ENCODE measurements at regions not wholly inside any gene's neighbourhood (a gene's known extent, or its start where the extent isn't known, plus 50 kb on each side); places are given as distances from the start of the nearest gene placed in this dataset.
"Not testable (repeated sequence)": the region's sequence is repeated elsewhere in the genome, so short reads cannot be mapped to it uniquely, and the experiment has no call there.

GRCh38 chr10:9334270-9334669 lies 1279.8 kb downstream of the GATA3 start:
- no peak for DNase-seq

- DNase-seq = no peak
Measured at GRCh38 chr10:9339716-9340115, 1285.2 kb downstream of the GATA3 start.

DNA sequence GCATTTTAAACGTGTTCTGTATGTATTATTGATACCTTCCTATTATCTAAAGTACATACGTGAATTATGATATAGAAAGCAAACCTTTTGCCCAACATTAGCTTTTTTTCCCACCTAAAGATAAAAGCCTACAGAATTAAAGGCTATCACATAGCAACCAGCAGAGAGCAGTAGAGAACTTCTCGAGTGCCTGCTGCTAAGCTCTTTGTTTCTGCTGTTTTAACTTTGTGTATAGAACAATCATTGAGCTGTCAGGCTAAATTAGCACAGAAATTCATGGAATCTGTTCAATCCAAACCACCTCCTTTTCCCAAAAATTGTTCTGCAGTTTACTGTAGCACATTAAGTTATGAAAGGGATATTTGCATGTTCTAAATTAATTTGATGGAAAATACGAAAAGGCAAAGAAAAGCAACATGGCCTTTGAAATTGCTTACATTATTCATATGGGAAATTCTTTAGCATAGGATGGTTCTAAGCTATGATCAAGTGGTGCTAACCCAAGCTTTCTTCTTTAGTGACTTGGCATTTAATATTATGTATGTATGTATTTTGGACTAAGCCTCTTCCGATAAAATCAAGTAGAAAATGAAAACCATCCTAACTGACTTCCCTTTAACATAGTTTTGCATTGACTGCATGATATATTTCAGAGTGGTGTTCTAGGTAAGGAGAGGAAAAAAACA lies 1288.5 kb downstream of the GATA3 start:
- DNase-seq = peak; percentile 30 to 42 (median 35)

- not testable (repeated sequence) for DNase-seq
Measured at GRCh38 chr10:9347933-9348332, 1293.4 kb downstream of the GATA3 start.

GRCh38 chr10:9357471-9357870 lies 1303.0 kb downstream of the GATA3 start:
- DNase-seq = no peak

DNA sequence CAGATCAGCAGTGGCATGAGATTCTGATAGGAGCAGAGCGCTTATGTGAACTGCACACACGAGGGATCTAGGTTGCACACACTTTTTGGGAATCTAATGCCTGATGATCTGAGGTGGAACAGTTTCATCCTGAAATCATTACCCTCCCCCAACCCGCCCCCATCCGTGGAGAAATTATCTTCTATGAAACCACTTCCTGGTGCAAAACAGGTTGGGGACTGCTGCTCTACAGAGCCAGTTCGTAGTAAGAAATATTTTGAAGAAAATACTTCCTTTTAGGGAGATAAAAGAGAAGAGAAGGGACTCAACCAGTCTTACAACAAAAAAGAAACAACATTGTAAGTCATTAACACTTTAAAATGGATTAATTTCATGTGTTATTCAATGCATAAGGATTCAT lies 1308.2 kb downstream of the GATA3 start:
- no peak for DNase-seq

DNA sequence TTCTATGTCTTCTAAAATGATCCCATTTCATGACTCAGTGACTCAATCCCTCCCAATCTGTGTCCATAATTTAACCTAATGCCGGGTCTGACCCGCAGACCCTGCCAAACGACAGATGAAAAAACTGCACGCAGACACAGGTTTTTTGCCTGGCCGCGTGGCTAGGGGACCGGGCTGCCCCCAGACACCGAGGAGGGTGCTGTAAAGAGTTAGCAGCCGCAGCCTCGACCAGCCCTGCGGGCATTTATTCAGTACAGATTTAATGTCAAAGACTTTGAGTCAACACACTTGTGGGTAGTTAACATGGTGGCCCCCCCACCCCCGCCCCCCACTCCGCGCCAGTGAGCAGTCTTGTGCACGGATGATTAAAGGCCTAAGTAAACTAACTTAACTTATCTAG lies 1324.7 kb downstream of the GATA3 start:
- no peak for DNase-seq

GRCh38 chr10:9381733-9382532 lies 1327.4 kb downstream of the GATA3 start:
- DNase-seq = no peak

GRCh38 chr10:9382533-9382866 lies 1328.0 kb downstream of the GATA3 start:
- no peak for DNase-seq

DNA sequence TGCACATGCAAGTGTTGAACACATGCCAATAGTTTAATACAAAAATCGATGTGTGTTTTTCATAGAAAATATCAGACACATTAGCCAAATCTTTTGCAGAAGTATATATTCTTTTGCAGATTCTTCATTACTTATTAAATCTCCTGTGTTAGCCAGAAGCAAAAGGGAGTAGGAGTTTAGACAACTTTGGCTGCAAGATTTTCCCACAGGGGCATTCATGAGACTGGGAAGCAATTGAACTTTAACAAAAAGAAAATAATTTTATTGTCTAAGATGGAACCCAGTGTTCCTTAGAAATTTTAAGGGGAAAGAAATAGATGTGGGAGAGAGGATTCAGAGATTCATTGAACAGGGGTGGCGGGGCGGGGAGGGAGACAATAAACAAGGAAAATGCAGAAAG lies 1336.0 kb downstream of the GATA3 start:
- DNase-seq = no peak

DNA sequence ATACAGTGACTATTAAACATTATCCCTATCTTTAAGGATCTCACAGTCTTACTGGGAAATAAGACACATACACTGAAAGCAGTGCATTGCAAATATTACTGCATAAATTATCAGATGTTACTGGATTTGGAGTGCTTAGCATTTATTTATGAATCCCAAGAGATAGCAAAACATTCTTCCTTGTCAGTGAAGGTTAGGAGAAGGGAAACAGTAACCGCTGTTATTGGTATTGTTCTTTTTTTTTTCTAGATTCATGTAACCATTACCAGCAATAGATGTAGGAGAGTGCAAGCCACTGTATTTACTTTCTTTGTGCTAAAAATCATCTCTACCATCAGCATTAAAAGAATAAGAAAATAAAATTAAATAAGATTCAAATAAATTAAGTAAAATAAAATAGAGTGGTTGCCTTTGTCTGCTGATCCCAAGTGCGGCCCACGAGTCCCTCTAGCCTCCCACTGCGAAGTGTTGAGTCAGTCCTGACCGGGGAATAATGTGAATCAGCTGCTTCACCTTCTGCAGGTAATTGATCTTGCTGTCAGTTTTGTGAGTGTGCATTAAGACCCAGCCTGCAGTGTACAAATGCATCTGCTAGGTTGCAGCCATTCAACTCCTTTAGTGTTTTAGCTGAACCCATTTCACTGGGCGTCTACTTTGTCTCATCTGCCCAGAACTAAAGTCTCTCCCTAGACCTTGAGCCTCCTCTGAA lies 1344.9 kb downstream of the GATA3 start:
- DNase-seq = no peak

DNA sequence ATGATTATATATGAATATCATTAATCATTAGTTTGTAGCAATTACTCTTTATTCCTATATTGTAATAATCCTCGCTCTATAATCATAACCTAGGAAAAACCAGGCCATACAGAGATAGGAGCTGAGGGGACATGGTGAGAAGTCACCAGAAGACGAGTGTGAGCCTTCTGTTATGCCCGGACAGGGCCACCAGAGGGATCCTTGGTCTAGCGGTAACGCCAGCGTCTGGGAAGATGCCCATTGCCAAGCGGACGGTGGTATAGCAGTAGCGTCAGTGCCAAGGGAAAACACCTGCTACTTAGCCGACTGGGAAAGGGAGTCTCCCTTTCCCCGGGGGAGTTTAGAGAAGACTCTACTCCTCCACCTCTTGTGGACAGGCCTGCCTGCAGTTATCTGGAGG lies 1347.6 kb downstream of the GATA3 start:
- DNase-seq = not testable (repeated sequence)

GRCh38 chr10:9402507-9403195 lies 1348.2 kb downstream of the GATA3 start:
- not testable (repeated sequence) for DNase-seq

GRCh38 chr10:9407201-9407600 lies 1352.7 kb downstream of the GATA3 start:
- not testable (repeated sequence) for DNase-seq

DNA sequence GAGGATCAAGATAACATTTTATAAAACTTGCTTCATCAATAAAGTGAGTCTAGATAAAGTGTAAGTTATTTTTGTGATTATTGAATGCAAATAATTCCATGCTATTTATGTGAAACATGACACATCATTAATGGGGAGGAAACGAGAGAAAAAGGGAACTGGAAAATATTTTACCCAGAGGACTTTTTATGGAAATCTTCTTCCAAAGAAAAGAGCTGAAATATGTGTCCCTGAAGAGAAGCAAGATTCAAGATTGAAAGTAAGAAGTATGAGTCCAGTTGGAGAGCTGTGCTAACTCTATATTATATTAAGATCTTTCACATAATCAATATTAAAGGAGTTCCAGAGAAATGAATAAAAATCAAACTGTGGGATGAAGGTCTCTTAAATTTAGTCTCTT lies 1361.8 kb downstream of the GATA3 start:
- DNase-seq = no peak

DNA sequence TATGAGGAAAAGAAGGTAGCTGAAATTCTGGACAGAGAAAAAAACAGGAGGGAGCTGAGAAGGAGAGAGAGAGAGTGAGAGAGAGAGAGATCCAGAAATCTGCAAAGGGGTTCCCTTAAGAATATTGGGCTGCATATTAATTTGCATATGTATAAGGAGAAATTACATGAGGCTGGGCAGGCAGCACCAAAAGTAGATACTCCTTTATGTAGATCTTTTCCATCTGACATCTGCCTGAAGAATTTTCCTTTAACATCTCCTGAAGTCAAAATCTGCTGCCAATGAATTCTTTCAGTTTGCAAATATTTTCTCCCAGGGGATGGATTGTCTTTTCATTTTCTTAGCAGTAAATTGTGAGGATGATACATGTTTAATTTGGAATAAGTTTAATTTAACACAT lies 1365.3 kb downstream of the GATA3 start:
- DNase-seq = no peak

GRCh38 chr10:9427209-9427608 lies 1372.7 kb downstream of the GATA3 start:
- DNase-seq = no peak

DNA sequence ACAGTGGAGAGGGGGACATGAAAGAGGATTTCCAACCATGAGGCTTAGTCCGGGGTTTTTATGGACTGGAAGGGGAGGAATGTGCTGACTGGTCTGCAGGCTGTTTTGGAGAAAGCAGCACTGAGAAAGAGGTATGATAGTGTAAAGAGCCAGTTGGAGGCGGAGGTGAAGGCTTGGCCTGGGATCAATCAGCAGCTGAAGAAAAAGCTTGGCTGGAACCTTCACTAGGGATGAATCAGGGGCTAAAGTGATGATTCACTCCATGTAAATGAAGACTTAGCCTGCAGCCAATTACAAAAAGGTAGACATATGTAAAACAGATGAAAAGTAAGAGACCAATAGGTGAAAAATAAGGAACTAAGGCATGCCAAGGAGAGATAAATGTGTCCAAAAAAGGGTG lies 1382.6 kb downstream of the GATA3 start:
- DNase-seq = no peak

DNA sequence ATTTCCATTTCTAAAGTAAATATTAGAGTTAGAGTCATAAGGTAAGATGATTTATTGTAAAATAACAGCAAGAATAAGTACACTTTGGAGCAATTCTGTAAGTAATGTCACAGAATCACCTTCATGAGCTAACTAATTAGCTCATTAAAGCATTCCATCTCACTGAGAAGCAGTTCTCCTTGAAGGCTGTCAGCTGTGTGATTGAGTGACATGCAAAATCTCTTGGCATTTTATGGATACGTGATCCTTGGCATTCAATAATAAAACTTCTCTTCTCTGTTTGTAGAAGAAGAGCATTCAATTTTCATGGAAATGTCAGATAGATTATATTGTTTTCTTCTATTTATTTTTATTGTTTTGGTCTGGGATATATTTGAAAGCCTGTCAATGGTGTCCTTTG lies 1389.3 kb downstream of the GATA3 start:
- no peak for DNase-seq

GRCh38 chr10:9449530-9449929 lies 1395.0 kb downstream of the GATA3 start:
- no peak for DNase-seq

DNA sequence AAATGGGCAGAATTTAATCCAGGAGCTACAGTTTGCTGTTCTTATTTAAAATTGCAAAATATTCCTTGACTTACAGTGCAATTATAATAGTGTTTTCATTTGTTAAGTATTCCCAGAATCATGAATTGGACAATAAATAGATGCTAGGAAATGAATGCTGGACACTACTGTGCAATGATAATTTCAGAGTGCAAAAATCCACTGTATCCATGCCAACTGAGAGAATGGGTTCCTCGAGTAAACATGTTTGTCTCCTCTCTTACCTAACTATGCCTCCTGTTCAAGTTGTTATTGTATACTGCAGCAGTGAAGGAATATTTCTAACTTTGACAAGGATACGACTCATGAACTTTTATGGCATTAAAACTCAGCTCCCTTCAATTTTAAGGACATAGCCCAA lies 1396.3 kb downstream of the GATA3 start:
- DNase-seq = no peak

- DNase-seq = no peak
Measured at GRCh38 chr10:9451211-9451773, 1396.8 kb downstream of the GATA3 start.

DNA sequence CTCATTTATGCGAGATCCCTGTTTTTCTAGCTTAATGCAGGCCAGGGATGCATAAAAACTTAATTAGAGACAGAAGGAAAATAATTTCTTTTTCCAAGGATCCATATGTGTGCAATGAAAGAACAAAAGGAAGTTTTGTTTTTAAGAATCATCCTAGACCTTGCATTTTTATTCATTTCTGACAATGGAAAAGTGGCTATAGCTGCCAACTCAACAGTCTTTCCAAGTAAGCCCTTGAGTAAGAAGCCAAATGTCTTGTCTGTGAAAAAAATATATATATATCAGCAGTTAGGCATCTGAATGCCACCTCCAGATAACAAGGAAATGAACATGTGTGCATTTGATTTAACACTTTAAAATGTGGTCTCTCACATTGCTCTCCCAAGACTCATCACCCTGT lies 1397.6 kb downstream of the GATA3 start:
- DNase-seq = no peak
